HEK293 (cell line): ENCODE measurements at regions not wholly inside any gene's neighbourhood (a gene's known extent, or its start where the extent isn't known, plus 50 kb on each side); places are given as distances from the start of the nearest gene placed in this dataset.

Source experiments
- CTCF ChIA-PET: fragments of 350-600 bp; formaldehyde crosslinking; extraction: SDS; loops from one replicate; lab custom pipeline; 2021; ENCODE audit warnings: antibody characterized with exemption; lab: Yijun Ruan, JAX
- POLR2A ChIA-PET: fragments of 300-600 bp; formaldehyde crosslinking; extraction: SDS; loops from one replicate; lab custom pipeline; 2020; ENCODE audit warnings: antibody characterized with exemption, inconsistent platforms; lab: Yijun Ruan, JAX
- H3K27ac ChIP-seq: fragments of 200-500 bp; sonication (Bioruptor generic); 2 replicates; pipeline ENCODE4 v1.5.1; 2014; ENCODE audit warnings: low read depth, low read length, control low read depth, inconsistent platforms; ENCODE audit errors: extremely low read depth
- H3K36me3 ChIP-seq, 2 experiments: fragments of 200-500 bp in 1 of 2; sonication (Bioruptor generic) in 1 of 2; 1 replicate in 1 of 2; 2 replicates in 1 of 2; pipeline ENCODE4 v1.5.1; 2014 to 2017; ENCODE audit warnings: inconsistent platforms in 2 of 2, low read length in 2 of 2; ENCODE audit not compliant: control insufficient read depth in 2 of 2, insufficient read depth in 1 of 2
- H3K4me1 ChIP-seq: fragments of 200-500 bp; sonication (Bioruptor generic); 2 replicates; pipeline ENCODE4 v1.5.1; 2014; ENCODE audit warnings: mild to moderate bottlenecking, low read length, inconsistent platforms; ENCODE audit not compliant: control insufficient read depth, insufficient read depth
- H3K4me3 ChIP-seq: 2 replicates; pipeline ENCODE4 v1.5.1; 2011; ENCODE audit warnings: low read depth, mild to moderate bottlenecking, control low read depth, low read length, moderate library complexity
- H3K9me3 ChIP-seq: fragments of 200-500 bp; sonication (Bioruptor generic); 2 replicates; pipeline ENCODE4 v1.5.1; 2014; ENCODE audit warnings: low read depth, low read length, inconsistent platforms; ENCODE audit not compliant: control insufficient read depth, insufficient read depth
- RBAK ChIP-seq: fragments of 450-650 bp; formaldehyde crosslinking; IDR thresholded peaks from 2 replicates; pipeline ENCODE4 v1.5.1; 2016; ENCODE audit warnings: missing biosample characterization, missing genetic modification characterization
- SP2 ChIP-seq: fragments of 450-650 bp; formaldehyde crosslinking; IDR thresholded peaks from 2 replicates; pipeline ENCODE4 v1.5.1; 2016; ENCODE audit warnings: missing biosample characterization, missing genetic modification characterization
- SP7 ChIP-seq: fragments of 450-650 bp; formaldehyde crosslinking; IDR thresholded peaks from 2 replicates; pipeline ENCODE4 v1.5.1; 2016; ENCODE audit warnings: missing biosample characterization, missing genetic modification characterization
- YY2 ChIP-seq: fragments of 450-650 bp; formaldehyde crosslinking; IDR thresholded peaks from 2 replicates; pipeline ENCODE4 v1.5.1; 2016; ENCODE audit warnings: missing biosample characterization, missing genetic modification characterization
- ZBTB48 ChIP-seq: fragments of 450-650 bp; formaldehyde crosslinking; IDR thresholded peaks from 2 replicates; pipeline ENCODE4 v1.5.1; 2016; ENCODE audit warnings: missing biosample characterization, missing genetic modification characterization
- ZEB2 ChIP-seq: fragments of 450-650 bp; formaldehyde crosslinking; IDR thresholded peaks from 2 replicates; pipeline ENCODE4 v1.5.1; 2016; ENCODE audit warnings: missing biosample characterization, missing genetic modification characterization
- ZIC2 ChIP-seq: fragments of 450-650 bp; formaldehyde crosslinking; IDR thresholded peaks from 2 replicates; pipeline ENCODE4 v1.5.1; 2016; ENCODE audit warnings: missing biosample characterization, missing genetic modification characterization
- ZNF223 ChIP-seq: fragments of 450-650 bp; formaldehyde crosslinking; IDR thresholded peaks from 2 replicates; pipeline ENCODE4 v1.5.1; 2016; ENCODE audit warnings: missing biosample characterization, missing genetic modification characterization
- ZNF24 ChIP-seq: fragments of 450-650 bp; formaldehyde crosslinking; IDR thresholded peaks from 2 replicates; pipeline ENCODE4 v1.5.1; 2016; ENCODE audit warnings: missing biosample characterization, missing genetic modification characterization
- ZNF302 ChIP-seq: fragments of 450-650 bp; formaldehyde crosslinking; IDR thresholded peaks from 2 replicates; pipeline ENCODE4 v1.5.1; 2016; ENCODE audit warnings: missing biosample characterization, missing genetic modification characterization, low read depth
- ZNF324 ChIP-seq: fragments of 450-650 bp; formaldehyde crosslinking; IDR thresholded peaks from 2 replicates; pipeline ENCODE4 v1.5.1; 2016; ENCODE audit warnings: missing biosample characterization, missing genetic modification characterization
- ZNF341 ChIP-seq: fragments of 450-650 bp; formaldehyde crosslinking; IDR thresholded peaks from 2 replicates; pipeline ENCODE4; 2016; ENCODE audit warnings: low read depth, missing biosample characterization, missing genetic modification characterization
- ZNF473 ChIP-seq: fragments of 450-650 bp; formaldehyde crosslinking; IDR thresholded peaks from 2 replicates; pipeline ENCODE4 v1.5.1; 2017; ENCODE audit warnings: missing biosample characterization, missing genetic modification characterization
- ZNF549 ChIP-seq: fragments of 450-650 bp; IDR thresholded peaks from 2 replicates; pipeline ENCODE4 v1.5.1; 2018; ENCODE audit warnings: missing biosample characterization, missing genetic modification characterization, mild to moderate bottlenecking, inconsistent platforms, moderate library complexity
- ZNF558 ChIP-seq: fragments of 450-650 bp; formaldehyde crosslinking; IDR thresholded peaks from 2 replicates; pipeline ENCODE4 v1.5.1; 2016; ENCODE audit warnings: missing biosample characterization, missing genetic modification characterization
- ZNF561 ChIP-seq: fragments of 450-650 bp; IDR thresholded peaks from 2 replicates; pipeline ENCODE4 v1.5.1; 2018; ENCODE audit warnings: missing biosample characterization, missing genetic modification characterization, borderline replicate concordance
- ZNF610 ChIP-seq: fragments of 450-650 bp; formaldehyde crosslinking; IDR thresholded peaks from 2 replicates; pipeline ENCODE4 v1.5.1; 2016; ENCODE audit warnings: missing biosample characterization, missing genetic modification characterization, borderline replicate concordance
- ZNF777 ChIP-seq: fragments of 450-650 bp; formaldehyde crosslinking; IDR thresholded peaks from 2 replicates; pipeline ENCODE4 v1.5.1; 2017; ENCODE audit warnings: missing biosample characterization, missing genetic modification characterization, borderline replicate concordance
- ZNF792 ChIP-seq: fragments of 450-650 bp; formaldehyde crosslinking; IDR thresholded peaks from 2 replicates; pipeline ENCODE4 v1.5.1; 2016; ENCODE audit warnings: missing biosample characterization, missing genetic modification characterization
- TF ChIP-seq, protein P1 (sequence below): fragments of 450-650 bp; formaldehyde crosslinking; IDR thresholded peaks from 2 replicates; pipeline ENCODE4 v1.5.1; 2016; ENCODE audit warnings: missing biosample characterization, missing genetic modification characterization
- TF ChIP-seq, protein P2 (sequence below): fragments of 450-650 bp; formaldehyde crosslinking; IDR thresholded peaks from 2 replicates; pipeline ENCODE4 v1.5.1; 2016; ENCODE audit warnings: missing biosample characterization, missing genetic modification characterization
- TF ChIP-seq, protein P3 (sequence below): fragments of 450-650 bp; formaldehyde crosslinking; IDR thresholded peaks from 2 replicates; pipeline ENCODE4 v1.5.1; 2016; ENCODE audit warnings: missing biosample characterization, missing genetic modification characterization

DNA sequence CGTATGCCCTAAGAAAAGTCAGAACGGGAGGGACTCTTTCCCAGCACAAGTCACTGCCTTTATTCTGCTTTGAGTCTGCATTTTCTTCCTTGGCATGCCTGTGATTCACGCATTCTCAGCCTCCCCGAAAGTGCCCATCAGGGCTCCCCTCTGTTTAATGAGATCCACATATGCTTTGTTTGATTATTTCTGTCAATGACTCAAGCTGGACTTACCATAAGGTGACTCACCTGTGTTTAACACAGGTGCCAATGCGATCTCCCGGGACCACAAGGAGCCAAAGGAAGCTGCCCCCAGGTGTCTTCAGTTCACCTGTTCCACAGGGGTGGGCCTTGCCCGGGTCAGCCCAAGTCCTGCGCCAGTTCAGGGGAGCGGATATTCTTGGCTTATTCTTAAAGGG, 386.0 kb upstream of the SHH start:
- TF ChIP-seq ZNF561 (tag by site-specific recombination) (no peak), ZNF24 (tag by site-specific recombination) (no peak), ZNF610 (tag by site-specific recombination) (no peak), ZNF549 (tag by site-specific recombination) (no peak), ZNF777 (tag by site-specific recombination) (no peak), RBAK (no peak), SP2 (tag by site-specific recombination) (no peak), ZNF341 (no peak), ZNF792 (tag by site-specific recombination) (no peak)
- Histone ChIP-seq H3K27ac (no peak overlapping the region), H3K9me3 (no peaks in the 10 kb centered on the region), H3K36me3 (no peaks in the 10 kb centered on the region), H3K4me1 (no peaks in the 10 kb centered on the region), H3K4me3 (no peak overlapping the region)
- ChIA-PET CTCF (no interaction called here), POLR2A (no interaction called here)

DNA sequence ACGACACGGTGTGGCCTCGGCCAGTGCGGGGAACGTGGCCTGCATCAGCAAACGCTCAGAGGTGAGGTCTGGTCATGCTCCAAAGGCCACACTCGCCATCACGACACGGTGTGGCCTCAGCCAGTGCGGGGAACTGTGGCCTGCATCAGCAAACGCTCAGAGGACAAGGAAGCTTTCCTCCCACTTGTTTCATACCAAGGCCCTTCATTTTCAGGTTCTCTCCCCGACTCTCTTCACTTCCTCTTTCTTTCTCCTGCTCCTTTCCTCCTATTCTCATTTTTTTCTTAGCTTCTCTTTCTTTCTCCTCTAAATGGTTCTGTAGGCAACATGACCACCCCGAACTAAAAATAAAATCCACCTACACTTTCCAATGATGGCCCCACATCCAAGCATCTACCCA, 384.4 kb upstream of the SHH start:
- POLR2A ChIA-PET, result no interaction called here
- H3K36me3 ChIP-seq, result no peaks in the 10 kb centered on the region
- H3K4me1 ChIP-seq, result no peaks in the 10 kb centered on the region
- no peak overlapping the region for H3K27ac ChIP-seq
- no peak for TF ChIP-seq SP7 (tag by site-specific recombination)
- TF ChIP-seq ZNF558 (tag by site-specific recombination), result no peak
- TF ChIP-seq ZNF324, result no peak
- TF ChIP-seq ZNF549 (tag by site-specific recombination), result no peak
- TF ChIP-seq ZEB2 (tag by site-specific recombination), result no peak
- TF ChIP-seq, protein P1, sequence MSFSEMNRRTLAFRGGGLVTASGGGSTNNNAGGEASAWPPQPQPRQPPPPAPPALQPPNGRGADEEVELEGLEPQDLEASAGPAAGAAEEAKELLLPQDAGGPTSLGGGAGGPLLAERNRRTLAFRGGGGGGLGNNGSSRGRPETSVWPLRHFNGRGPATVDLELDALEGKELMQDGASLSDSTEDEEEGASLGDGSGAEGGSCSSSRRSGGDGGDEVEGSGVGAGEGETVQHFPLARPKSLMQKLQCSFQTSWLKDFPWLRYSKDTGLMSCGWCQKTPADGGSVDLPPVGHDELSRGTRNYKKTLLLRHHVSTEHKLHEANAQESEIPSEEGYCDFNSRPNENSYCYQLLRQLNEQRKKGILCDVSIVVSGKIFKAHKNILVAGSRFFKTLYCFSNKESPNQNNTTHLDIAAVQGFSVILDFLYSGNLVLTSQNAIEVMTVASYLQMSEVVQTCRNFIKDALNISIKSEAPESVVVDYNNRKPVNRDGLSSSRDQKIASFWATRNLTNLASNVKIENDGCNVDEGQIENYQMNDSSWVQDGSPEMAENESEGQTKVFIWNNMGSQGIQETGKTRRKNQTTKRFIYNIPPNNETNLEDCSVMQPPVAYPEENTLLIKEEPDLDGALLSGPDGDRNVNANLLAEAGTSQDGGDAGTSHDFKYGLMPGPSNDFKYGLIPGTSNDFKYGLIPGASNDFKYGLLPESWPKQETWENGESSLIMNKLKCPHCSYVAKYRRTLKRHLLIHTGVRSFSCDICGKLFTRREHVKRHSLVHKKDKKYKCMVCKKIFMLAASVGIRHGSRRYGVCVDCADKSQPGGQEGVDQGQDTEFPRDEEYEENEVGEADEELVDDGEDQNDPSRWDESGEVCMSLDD (tag by site-specific recombination), result no peak
- TF ChIP-seq, all 188 proteins: peak for 0
- Histone ChIP-seq H3K4me3 (no peak overlapping the region), H3K9me3 (no peaks in the 10 kb centered on the region)
- CTCF ChIA-PET, result no interaction called here

DNA sequence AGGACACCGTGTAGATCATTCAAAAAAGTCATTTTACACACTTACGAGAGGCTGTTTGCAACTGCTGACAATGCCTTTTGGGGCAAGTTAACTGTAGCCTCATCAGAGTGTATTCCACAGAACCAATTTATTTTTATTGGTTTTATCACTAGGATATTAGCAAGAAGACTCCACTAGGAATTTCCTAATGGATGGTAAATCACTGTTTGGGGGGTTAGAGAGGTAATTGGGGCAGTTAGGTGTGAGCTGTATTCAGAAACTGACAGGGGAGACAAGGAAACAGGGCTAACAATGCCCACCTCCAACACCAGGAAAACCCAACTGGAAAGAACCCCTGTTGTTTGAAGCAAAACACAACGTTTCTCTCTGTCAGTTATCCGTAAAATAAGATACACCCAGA, 383.0 kb upstream of the SHH start:
- Histone ChIP-seq H3K9me3 (no peaks in the 10 kb centered on the region), H3K4me3 (no peak overlapping the region), H3K4me1 (no peaks in the 10 kb centered on the region), H3K36me3 (no peaks in the 10 kb centered on the region), H3K27ac (no peak overlapping the region)
- ChIA-PET POLR2A (no interaction called here), CTCF (interaction anchor here (1.2 kb wide), 1 partner anchor 39 kb away, joined by 6 read pairs; no protein-coding TSS in a partner anchor)
- TF ChIP-seq ZNF473, result no peak
- TF ChIP-seq, protein P2, sequence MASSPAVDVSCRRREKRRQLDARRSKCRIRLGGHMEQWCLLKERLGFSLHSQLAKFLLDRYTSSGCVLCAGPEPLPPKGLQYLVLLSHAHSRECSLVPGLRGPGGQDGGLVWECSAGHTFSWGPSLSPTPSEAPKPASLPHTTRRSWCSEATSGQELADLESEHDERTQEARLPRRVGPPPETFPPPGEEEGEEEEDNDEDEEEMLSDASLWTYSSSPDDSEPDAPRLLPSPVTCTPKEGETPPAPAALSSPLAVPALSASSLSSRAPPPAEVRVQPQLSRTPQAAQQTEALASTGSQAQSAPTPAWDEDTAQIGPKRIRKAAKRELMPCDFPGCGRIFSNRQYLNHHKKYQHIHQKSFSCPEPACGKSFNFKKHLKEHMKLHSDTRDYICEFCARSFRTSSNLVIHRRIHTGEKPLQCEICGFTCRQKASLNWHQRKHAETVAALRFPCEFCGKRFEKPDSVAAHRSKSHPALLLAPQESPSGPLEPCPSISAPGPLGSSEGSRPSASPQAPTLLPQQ, result no peak

DNA sequence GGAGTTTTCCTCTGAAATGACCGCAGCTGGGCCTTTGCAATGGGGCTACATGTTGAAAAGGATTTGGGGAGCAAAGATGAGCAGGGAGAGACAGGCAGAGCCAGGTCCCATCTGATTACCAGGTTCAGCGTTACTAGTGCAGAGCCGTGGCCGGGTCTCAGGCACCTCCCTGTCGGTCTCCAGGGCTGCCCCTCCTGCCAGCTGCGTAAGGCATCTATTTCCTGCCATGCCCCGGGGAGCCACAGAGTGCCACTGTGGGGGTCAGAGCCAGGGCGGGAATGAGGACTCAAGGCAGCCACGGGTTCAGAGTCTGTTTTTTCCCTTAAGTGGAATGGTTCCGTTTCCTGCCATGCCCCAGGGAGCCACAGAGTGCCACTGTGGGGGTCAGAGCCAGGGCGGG, 382.6 kb upstream of the SHH start:
- Histone ChIP-seq H3K9me3 (no peaks in the 10 kb centered on the region), H3K4me1 (no peaks in the 10 kb centered on the region), H3K4me3 (no peak overlapping the region), H3K36me3 (no peaks in the 10 kb centered on the region), H3K27ac (no peak overlapping the region)
- CTCF ChIA-PET, result no interaction called here
- POLR2A ChIA-PET, result no interaction called here
- no peak for TF ChIP-seq ZBTB48 (tag by site-specific recombination)
- TF ChIP-seq YY2 (tag by site-specific recombination), result no peak
- no peak for TF ChIP-seq ZNF223 (tag by site-specific recombination)
- TF ChIP-seq, protein P3, sequence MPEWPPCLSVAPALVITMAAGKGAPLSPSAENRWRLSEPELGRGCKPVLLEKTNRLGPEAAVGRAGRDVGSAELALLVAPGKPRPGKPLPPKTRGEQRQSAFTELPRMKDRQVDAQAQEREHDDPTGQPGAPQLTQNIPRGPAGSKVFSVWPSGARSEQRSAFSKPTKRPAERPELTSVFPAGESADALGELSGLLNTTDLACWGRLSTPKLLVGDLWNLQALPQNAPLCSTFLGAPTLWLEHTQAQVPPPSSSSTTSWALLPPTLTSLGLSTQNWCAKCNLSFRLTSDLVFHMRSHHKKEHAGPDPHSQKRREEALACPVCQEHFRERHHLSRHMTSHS (tag by site-specific recombination), result no peak
- TF ChIP-seq ZIC2, result 0 out of 2 replicates have a peak, but pooled peaks have one; percentile 10
- no peak for TF ChIP-seq ZNF302 (tag by site-specific recombination)
